Activated CD8-positive, alpha-beta memory T cell treated with anti-CD3 and anti-CD28 coated beads for 48 hours (primary cell): ENCODE measurements at regions not wholly inside any gene's neighbourhood (a gene's known extent, or its start where the extent isn't known, plus 50 kb on each side); places are given as distances from the start of the nearest gene placed in this dataset.

Source experiments
- DNase-seq, 3 experiments: peaks; one replicate each; pipeline ENCODE4 v3.0.0-alpha.2; 2020; ENCODE audit warnings: low read depth in 2 of 3, low spot score in 2 of 3

GRCh38 chr10:44301781-44302355 is 83.0 kb downstream of the CXCL12 start:
- DNase-seq: no peak

GRCh38 chr10:44300666-44301649 is 83.9 kb downstream of the CXCL12 start:
- DNase-seq: no peak

GRCh38 chr10:44298713-44299112 is 86.2 kb downstream of the CXCL12 start:
- no peak for DNase-seq

DNA sequence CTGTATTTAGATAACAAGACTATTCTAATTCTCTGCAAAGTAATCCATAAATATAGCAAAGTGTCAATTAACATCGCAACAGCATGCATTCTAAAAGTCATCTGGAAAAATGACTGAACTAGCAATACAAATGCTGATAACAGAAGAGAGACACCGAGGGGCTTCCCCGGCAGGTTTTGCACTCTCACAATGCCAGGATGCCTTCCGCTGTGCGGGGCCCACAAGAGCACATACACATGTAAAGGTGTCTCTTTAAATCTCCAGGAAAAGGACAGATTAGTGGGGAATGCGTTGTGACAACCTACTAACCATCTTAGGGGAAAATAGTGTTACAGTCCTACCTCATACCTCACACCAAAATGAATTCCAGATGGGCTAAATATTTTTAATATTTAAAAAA is 86.9 kb downstream of the CXCL12 start:
- no peak for DNase-seq

- DNase-seq: no peak
Measured at GRCh38 chr10:44295644-44296241, 89.2 kb downstream of the CXCL12 start.

GRCh38 chr10:44294726-44295412 is 90.0 kb downstream of the CXCL12 start:
- DNase-seq: no peak

DNA sequence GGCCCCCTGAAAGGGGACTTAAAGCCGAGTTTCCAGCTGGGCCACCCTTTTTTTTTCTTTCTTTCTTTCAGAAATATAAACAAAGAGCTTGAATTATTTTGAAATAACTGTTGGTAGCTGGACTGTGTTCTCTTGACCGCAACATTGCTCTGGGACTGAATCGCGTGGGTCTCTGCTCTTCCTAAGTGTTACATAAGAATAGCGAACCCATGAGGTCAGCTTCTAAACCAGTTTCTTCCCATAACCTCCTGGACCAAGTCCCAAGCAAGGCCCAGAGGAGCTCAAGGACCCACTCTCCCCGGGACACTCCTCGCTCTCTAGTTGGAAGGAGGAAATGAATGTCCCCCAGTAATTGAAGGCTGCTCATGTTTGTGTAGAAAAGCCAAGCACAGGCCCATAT is 91.1 kb downstream of the CXCL12 start:
- DNase-seq: no peak

- no peak for DNase-seq
Measured at GRCh38 chr10:44293306-44293778, 91.6 kb downstream of the CXCL12 start.

DNA sequence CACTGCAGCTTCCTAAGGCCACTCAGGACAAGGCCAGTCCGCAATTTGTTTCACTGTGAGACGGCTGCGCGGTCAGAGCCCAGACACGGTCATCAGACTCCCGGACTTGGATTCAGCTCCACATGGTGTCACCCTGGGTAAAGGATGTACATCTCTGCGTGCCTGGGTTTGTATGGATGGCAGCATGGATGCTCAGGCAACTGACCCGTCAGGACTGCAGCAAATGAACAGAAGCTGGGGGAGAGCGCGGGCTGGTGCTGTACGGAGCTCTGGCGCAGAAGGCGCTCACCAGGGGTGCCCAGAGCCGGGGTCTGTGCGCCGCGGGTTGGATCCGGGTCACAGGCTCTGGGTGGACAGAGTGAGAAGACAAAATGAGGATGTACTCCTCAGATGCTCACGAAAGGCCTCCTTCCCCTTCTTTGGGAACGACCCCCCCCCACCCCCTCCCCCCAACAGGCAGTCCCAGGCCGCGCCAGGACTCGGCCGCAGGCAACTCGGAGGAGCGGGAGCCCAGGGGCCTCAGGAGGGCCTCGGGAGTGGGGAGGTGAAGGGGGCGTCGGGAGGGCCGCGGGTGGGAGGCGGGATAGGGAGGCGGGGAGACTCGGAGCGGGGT is 92.4 kb downstream of the CXCL12 start:
- DNase-seq: no peak

DNA sequence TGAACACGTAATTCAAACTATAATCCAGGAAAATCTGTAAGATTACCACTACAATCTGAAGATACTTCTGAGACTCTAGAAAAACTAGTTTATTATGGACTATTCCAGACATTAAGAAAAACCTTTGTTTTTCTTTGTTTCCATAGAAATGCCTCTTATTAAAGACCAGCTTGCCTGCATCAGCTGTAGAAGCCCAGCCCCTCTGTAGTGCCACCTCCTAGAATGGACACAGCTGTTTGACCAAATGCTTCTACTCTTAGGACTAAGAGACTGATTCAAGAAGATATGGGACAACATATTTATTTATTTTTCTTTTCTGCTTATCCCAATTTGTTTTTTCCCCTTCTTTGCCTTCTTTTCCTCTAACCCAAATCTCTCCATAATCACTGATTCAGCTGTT is 93.8 kb downstream of the CXCL12 start:
- no peak for DNase-seq

DNA sequence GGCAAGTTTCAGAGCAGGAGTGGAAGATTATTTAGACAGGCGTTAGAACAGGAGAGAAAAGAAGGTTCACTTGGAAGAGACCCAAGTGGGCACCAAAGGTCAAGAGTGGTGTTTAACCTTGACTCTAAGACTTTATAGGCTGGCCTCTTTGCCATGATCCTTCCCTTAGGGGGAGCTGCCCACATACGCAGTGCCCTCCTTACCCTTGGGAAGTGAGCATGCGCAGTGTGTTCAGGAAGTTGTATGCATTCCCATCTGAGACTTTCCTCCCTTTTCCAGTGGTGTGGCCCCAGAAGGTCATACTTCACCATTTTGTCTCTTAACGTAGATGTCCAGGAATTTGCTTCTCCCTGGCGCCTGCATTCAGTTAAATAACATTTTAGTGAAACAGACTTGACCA is 95.8 kb downstream of the CXCL12 start:
- DNase-seq: no peak

- no peak for DNase-seq
Measured at GRCh38 chr10:44287408-44287807, 97.5 kb downstream of the CXCL12 start.

- no peak for DNase-seq
Measured at GRCh38 chr10:44284198-44285084, 100.5 kb downstream of the CXCL12 start.

DNA sequence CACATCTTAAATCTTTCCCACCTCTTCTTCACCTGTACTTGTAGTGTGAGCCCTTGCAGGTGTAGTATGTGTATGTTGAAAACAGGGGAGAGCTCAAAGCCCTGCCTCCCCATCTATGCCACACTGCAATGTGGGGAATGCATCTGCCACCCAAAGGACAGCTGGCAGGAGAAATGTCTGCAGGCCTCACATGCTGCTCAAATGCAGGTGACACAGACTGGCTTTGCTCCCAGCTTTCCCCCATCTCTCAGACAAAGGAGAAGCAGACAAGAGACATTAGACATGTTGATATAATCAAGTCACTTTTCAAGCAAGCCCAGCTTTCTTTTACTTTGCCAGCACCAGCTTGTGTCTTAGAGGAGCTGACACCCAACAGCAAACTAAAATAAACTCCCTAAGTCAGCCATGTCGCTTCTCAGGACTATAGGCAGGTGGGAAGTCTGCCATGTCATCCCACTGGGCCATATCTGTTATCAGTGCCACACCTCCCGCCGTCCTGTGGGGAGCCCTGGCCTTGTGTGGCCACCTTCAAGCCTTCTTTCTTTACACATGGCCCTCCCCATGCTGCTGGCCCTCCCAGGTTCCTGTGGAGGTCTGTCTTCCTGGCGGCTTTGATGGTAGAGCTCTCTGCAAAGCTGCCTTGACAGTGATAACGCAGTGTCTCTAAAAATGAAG is 102.1 kb downstream of the CXCL12 start:
- no peak for DNase-seq

DNA sequence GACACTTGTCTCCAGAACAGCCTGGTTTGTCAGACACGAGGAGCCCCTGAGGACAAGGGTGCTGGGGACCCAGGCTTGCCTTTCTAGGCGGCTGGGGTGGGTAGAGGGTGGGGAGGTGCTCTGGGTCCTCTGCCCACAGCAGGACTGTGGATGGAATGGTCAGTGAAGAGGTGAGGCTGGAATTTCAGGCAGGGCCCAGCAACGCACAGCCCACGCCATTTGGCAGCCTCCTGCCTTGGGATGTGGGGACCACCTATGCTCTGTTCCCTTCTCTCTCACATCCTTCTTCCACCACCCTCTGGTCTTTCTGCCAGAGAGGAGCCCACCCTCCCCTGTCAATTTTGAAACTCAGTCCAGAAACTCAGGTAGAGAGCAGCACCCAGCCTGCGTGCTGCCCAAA is 103.2 kb downstream of the CXCL12 start:
- DNase-seq: no peak

GRCh38 chr10:44281089-44281613 is 103.7 kb downstream of the CXCL12 start:
- DNase-seq: no peak

GRCh38 chr10:44280226-44281014 is 104.5 kb downstream of the CXCL12 start:
- no peak for DNase-seq

DNA sequence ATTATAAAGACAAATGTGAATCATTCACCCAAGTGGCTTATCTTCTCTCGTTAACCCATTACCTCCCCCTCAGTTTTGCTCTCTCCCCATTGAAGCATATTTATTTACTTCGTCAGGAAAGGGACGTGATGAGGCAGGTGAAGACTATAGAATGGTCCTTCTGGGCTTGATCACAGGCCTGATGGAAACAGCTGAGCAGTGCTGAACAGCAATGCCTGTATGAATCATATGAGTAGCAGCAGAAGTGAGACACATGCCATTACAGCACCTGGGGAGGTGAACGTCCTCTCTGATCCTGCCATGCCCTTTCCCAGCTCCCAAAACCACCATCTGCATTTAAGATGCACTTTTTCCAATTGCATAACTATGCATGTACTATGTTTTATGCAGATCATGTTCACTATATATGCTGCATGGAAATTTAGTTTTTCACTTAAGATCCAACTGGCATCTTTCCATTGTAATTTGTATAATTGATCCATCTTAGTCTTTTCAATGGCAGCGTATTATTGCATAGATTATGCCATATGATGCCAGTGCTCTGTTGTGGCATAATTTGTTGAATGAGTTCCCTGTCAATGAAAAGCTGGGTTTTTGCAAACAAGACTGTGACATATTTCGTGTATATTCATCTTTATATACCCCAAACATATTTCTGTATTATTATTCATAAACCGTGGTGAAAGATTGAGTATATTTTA is 105.3 kb downstream of the CXCL12 start:
- DNase-seq: no peak
